HS-5 (cell line): ENCODE measurements at regions not wholly inside any gene's neighbourhood (a gene's known extent, or its start where the extent isn't known, plus 50 kb on each side); places are given as distances from the start of the nearest gene placed in this dataset.
A peak's percentile ranks its signal among the peaks of the same experiment; 100 is the strongest.

ENCODE experiments used
- DNase-seq: peaks from one replicate; pipeline ENCODE4 v3.0.0-alpha.2; 2012; ENCODE audit warnings: low read depth

DNA sequence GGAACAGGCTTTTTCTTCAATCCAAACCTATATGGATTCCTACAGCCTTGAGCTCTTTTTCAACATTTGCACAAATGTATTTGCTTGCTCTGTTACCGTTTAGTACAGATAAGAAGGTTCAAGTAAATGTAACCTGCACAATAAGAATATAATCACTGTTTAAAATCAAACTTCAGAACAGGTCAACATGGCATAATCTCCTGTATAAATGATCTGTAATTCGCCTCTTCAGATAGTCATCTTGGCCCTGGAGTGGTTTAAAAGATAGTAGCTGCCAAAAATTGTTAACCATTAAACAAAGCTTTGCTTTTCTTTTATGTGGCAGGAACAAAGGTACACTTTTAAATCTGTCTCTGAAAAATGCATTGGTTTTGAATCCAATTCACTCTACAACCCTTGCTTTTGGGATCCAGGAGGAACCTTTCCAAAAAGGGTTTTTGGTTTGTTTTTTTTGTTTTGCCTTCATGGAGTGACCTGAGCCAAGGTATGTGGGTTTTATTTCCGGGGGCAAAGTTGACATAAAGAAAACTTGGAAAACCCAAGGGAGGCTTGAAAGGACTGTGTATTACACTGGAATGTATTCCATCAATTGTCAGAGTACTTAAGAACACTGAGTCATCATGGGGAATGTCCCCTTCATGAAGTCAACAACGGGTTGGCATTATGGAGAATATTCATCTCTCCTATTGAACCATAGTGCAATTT lies 210.4 kb upstream of the HCCS start:
- no peak for DNase-seq

DNA sequence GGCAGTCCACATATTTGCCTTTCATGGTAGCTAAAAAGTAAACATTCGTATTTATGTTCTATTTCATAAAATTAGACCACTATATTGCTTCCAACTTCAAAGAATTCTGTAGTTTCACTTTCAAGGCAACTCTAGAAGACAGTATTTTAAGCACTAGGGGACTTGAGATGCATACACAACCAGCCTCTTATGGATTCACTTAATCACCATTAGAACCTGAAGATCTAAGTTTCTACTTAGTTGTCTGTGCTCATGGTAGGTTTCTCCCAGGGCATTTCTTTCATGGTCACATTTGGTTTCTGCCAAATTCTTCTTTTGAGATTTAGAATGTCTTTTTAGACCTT lies 209.9 kb upstream of the HCCS start:
- no peak for DNase-seq

DNA sequence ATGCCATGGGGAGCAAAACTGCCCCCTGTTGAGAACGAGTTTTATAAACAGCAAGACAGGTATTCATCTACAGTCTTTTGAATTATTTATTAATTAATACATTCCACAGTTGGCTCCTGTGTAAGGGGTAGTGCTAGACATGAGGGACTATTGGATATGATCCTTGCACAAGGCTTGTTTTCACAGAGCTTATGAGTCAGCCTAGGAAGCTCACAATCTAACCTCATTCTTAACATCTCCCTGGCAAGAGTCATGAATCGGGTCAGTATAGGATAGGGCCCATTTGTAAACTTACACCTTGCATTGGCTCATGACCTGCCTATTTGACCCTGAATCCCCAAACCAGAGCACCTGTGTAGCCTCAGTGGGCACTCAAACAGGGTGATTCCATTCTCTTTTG lies 209.1 kb upstream of the HCCS start:
- DNase-seq: no peak

DNA sequence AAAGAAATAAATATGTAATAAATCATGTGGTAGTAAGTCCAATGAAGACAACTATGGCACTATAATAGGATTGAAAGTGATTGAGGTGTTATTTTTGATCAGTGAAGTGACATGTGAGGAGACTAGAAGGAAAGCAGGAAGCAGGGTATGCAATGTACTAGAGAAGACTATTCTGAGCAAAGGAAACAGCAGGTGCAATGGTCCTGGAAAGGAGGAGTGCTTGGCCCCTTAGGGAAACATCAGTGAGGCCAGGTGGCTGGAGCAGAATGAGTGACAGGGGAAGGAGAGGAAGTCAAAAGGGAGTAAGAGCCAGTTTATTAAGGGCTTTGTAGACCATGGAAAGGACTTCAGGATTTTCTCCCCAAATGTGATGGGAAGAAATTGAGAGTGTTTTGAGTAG lies 207.6 kb upstream of the HCCS start:
- no peak for DNase-seq

DNA sequence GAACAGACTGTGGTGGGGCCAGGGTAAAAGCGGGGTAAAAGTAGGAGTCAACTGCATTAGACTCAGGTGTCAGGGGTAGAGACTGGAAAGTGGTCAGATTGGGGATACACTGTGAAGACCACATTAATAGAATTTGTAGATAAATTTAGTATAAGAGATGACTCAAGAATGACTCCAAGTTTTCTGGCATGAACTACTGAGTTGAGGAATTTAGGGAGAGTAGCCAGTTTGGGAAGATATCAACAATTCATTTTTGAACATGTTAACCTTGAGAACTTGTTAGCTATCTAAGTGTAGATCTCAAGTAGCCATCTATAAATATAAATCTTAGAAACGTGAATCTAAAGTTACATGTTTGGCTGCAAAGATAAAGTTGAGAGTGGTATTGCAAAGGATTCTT lies 206.9 kb upstream of the HCCS start:
- DNase-seq: no peak

DNA sequence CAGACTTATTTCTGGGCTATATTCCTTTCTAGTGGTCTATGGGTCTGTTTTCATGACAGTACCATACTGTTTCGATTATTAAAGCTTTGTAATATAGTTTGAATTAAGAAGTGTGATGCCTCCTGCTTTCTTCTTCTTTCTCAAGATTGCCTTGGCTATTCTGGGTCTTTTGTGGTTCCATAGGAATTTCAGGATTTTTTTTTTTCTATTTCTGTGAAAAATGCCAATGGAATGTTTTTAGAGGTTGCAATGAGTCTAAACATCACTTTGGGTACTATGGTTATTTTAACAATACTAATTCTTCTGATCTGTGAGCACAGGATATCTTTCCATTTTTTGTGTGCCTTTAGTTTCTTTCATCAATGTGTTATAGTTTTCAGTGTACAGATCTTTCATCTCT lies 204.3 kb upstream of the HCCS start:
- no peak for DNase-seq

DNA sequence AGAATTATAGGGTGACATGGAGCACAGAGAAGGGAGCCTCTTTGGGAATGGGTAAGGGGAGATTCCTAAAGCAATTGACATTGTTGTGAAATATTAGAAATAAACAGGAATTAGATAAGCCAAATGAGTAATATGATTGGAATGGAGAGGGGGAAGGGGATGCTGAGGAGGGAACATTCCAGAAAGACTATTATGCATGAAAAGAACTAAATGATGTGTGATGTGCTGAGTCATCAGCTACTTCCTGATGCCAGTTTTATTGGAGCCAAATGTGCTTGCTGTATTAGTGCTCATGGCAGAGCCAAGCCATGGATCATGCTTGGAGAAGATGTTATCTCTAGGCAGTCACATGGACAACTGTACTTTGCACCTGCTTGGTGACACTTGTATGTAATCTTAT lies 189.0 kb upstream of the HCCS start:
- DNase-seq: peak; percentile 74

DNA sequence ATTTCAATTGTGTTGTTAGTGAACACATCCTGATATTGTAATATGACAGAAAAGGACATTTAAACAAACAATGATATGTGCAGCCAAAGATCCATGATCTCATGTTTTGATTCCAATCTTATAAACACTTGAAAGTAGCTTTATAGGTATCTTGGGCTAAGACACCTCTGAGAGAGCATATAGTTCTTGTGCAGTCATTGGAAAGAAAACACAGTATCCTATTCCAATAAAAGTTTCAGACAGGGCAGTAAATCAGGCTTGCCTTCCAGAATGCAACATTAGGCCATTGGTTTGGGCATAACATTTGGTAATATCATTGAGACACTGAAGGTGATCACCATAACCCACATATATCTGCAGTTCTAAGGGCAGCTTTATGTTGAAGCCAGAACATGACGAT lies 188.3 kb upstream of the HCCS start:
- no peak for DNase-seq

DNA sequence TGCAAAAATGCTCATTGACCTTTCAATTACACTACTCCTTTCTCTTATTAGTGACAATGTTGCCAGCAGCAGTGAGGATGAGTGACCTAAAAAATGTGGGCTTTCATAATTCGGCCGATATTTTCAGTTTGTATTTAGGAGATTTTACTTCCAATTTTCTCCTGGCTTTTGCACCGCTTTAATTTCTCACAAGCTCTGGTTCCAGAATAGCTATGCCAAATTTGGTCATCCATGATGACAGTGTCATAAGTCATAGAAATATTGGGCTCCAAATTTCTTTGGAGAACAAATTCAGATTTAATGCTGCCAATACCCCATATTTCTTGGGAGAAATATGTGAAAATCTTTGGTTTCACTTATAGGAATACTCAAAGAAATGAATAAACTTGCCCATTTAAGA lies 187.7 kb upstream of the HCCS start:
- no peak for DNase-seq

DNA sequence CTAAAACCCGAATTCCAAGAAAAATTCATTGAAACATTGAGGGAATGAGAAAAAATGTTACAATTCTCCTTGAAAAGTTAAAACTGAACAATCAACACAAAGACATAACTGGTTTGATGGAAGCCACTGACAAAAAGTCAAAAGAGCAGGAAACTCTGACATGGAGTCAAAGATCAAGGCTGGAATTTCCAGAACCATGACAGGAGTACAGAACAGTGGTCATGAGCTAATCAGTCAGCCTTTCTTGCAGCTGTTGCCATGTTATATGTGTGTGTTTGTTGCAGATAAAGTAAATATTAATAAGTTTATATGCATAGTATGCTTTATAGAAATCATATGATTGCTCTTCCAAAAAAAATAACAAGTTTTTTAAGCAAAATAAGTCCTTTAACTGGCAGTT lies 184.7 kb upstream of the HCCS start:
- no peak for DNase-seq

DNA sequence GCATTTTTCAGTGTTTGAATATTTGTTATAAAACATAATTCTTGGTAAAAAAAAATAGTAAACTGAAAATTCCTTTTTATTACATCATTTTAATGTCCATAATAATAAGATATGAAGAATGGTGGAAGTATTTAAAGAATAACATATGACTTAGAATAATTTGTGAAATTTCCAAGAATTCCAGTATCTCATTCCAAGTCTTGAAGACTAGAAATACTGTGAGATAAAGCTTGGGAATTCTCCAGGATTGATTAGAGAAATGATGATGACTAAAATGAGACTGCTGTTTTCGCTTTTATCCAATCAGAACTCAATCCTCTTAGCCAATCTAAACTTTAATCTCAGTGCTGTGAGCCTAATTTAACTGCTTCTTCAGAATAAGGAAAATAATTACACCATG lies 184.2 kb upstream of the HCCS start:
- DNase-seq: no peak

DNA sequence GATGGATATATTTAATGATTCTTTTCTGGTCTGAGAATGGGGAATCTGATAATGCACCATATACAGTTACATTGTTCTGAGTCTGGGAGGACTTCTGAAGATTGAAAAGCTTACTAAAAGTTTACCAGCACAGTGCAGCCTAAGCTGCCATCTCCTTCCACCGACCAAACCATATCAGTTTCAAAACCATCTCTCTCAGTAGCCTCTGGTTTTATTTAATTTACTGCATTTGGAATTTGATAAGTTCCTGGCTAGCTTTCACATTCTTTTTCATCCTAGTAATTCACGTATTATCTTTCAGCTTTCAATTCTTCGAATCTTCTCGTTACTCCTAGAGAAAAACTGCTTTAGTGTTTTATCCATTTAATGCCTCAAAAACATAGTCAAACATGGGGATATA lies 181.4 kb upstream of the HCCS start:
- no peak for DNase-seq

DNA sequence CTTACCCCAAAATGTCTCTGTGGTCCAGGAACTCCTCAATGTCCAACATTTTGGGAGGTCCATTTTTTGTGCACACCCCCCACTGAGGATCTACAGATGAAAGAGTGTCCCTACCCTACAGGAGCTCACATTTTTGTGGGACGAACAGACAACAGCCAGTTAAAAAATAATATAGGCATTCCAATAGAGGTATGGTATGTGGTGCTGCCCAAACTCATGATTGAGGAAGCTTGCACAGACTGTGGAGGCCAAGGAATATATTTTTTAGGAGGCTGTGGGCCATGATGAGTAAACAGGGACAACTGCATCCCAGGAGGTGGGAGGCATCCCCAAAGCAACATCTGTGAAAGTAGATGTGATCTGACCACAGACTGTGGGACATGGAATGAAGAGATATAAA lies 181.0 kb upstream of the HCCS start:
- DNase-seq: no peak

DNA sequence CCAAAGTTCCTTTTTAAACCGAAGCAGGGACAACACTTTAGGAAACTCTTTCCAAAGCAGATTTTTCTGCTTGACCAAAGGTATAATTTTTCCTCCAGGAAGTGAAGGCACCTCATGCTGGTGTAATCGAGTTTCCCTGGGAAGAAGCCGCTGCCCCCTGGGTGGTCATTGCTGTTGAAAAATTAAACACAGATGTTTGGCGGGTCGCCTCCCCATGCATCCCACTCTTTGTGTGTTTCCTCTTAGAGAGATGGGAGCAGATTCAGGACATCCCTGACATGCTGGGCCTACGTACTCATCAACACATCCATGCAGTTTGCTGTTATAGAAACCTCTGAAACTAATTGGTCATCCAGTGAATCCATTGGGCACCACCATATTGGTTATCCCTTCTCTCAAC lies 179.2 kb upstream of the HCCS start:
- no peak for DNase-seq

DNA sequence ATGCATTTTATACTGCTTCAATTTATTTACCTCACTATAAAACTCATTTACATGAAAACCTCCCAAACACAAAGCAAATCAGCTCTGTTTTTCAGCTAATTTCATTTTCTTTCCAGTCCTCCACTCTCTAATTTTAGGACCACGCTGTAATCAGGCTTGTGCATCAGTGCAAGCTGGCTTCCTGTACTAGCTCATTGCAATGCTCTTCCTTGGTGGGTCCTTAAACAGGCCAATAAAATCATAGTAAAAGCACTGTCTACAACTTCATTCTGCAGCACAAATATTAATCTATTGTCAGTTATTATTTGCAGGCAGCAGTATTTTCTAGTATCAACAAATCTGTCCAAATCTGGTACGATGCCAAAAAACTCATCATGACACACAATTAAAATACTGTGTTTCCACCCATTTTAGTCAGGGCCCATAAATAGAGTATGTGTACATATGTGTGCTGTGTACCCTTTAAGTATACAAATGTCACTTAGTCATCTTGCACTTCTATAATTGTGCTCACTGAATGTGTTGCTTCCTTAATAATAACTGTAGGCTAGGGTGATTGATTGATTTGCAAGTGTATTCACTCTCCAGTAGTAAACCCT lies 178.2 kb upstream of the HCCS start:
- no peak for DNase-seq

DNA sequence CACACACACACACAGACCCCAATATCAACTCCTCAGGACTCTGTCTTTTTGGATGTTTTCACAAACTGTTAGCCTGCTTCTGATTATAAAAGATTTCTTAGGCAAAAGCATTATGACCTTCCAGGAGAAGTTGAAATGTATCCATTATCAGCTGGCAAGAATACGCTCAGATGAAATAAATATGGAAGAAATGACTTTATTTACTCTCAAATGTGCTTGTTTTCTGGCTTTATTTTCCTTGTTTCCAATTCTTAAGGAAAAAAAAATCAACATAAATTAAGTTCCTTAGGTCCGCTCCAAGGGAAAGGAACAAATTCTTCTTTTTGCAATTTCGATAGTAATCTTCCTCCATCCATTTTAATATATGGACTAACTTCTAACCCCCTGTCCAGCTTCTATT lies 175.6 kb upstream of the HCCS start:
- DNase-seq: no peak

DNA sequence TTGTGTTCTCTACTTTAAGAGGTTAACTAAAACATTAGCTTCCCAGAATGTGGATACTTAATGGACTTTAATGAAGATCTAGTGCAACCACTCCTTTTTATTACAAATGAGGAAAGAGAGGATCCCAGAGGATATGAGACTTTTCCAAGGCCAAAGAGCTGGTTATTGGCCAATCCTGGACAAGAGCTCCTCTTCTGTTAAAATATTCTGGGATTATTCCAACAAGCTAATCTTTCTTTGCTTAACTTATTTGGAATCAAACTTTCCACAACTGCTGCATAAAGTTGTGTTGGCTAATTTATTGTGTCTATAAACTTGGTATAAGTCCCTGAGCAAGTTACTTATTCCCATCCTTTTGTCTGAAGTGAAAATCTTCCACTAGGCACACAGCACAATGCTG lies 174.2 kb upstream of the HCCS start:
- no peak for DNase-seq

DNA sequence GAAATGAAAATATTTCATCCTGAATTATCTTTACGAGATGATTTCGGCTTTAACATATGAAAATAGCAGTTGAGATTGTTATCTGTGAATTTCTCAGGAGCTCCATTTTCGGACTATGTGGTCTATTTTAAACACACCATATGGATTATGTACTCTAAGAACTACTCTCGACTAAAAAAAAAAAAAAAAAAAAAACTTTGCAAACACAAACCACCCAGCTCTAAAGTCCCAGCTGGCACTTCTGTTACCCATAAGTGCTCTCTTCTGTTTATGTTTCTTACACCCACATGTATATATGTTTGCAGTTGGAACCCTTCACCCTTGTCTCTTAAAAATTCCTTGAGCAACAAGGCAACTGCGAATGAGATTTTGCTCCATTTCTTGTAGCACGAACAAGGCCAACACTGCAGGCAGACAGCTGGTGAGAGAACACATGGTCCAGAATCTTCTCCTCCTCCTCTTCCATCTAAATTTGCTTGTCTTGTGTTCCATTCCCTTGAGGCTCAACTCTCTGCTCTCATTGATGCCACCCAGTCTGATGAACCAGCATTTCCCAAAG lies 172.7 kb upstream of the HCCS start:
- DNase-seq: no peak

DNA sequence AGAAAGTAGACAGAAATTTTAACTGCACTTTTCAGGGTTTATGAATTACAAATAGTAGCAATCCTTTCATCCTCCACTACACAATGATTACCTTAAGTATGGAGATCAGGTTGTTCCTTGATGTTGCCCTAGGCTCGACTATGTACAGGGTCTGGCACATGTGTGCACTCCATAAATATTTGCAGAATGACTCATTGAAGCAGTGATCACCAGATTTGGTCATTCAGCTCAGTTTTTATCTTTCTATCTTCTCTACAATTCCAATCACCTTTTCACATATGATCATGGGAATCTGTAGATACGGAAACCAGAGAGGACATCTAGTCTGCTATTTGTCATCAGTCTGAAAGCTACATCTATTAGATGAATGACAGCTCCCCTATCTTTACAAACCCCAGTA lies 171.7 kb upstream of the HCCS start:
- no peak for DNase-seq

DNA sequence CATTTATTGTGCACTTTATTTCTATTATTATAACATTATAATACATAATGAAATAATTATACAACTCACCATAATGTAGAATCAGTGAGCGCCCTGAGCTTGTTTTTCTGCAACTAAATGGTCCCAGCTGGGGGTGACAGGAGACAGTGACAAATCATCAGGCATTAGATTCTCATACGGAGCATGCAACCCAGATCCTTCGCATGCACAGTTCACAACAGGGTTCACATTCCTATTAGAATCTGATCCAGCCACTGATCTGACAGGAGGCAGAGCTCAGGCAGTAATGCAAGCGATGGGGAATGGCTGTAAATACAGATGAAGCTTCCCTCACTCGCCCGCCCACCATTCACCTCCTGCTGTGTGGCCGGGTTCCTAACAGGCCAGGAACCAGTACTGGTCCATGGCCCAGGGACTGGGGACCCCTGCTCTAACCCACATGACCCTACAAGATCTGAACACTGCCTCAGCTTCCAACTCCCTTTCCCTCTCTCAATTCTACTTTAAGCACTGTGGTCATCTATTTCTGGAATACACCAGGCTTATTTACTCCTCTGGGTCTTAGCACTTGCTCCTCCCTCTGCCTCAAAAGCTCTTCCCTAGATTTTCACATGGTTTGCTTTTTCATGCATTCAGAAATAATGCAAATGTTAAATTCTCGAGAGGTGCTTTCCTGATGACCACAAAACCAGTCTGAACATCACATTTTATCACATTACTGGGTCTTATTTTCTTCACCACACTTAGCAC lies 166.8 kb upstream of the HCCS start:
- no peak for DNase-seq

DNA sequence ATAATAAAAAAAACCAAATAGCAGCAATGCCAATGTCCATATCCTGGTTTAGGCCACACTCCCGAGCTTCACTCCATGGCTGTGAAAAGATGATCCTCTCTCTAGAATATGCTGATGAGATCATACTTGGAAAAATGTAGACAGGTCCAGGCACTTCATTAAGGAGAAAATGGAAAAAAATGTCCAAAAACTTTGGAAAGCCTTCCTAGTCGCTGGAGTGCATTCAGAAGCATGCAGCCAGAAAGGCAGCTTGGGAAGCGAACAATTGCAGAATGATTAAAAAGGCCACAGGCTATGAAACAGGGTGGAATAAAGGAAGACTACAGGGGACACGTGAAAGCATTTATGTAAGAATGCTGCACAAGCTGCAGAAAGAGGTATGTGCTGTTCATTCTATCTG lies 165.6 kb upstream of the HCCS start:
- DNase-seq: no peak

DNA sequence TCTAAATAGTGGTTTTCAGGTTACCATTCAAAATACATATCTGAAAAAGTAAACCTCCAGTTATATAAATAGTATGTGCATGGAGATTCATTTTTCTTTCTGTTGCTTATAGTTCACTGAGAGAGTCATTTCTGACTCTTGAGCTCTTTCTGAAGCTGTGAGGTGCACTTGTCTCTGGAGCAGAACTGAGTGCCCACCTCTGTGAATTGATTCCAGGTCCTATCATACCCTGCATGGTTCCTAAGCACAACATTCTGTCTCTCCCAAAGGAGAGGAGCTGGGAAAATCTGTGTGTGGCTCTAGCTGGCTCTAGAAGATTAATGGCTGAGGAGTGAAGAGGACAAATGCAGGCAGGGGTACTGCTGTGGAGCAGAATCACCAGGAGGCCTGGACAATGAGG lies 161.6 kb upstream of the HCCS start:
- no peak for DNase-seq

DNA sequence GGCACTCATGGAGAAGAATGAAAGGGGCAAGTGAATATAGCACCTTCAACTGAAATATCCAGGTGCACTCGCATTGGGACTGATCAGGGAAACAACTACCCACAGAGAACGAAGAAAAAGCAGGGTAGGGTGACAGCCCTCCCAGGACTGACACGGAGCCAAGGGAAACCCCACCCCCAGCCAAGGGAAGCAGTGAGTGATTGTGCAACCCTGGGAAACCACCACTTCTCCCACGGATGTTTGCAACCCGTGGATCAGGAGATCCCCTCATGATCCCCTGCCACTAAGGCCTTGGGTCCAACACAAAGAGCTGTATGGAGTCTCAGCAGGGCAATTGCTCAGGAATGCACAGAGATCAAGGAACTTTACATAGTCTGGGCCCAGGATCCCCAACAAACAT lies 158.5 kb upstream of the HCCS start:
- DNase-seq: no peak
